Neural cell (in vitro differentiated cells): ENCODE measurements at regions not wholly inside any gene's neighbourhood (a gene's known extent, or its start where the extent isn't known, plus 50 kb on each side); places are given as distances from the start of the nearest gene placed in this dataset.

ENCODE experiments used
- H2AFZ ChIP-seq: fragments of 200-600, 300-800 bp; sonication (generic), shearing (Covaris generic); 2 replicates; pipeline ENCODE4 v1.6.0; 2014; ENCODE audit warnings: low read depth, mild to moderate bottlenecking, antibody characterized with exemption, low read length, moderate library complexity
- H3F3A ChIP-seq: fragments of 200-600 bp; shearing (Covaris generic); 2 replicates; pipeline ENCODE4 v1.6.1; 2016; ENCODE audit warnings: mild to moderate bottlenecking, moderate library complexity, mixed read lengths, antibody characterized with exemption, low read length; ENCODE audit not compliant: insufficient read depth, poor library complexity, severe bottlenecking
- H3K27ac ChIP-seq: fragments of 200-600, 300-800 bp; sonication (generic), shearing (Covaris generic); 2 replicates; pipeline ENCODE4 v1.5.1; 2014; ENCODE audit warnings: mild to moderate bottlenecking, low read length, moderate library complexity
- H3K27me3 ChIP-seq: fragments of 300-800, 200-600 bp; sonication (generic), shearing (Covaris generic); 2 replicates; pipeline ENCODE4 v1.6.0; 2014; ENCODE audit warnings: mild to moderate bottlenecking, low read depth, low read length, moderate library complexity; ENCODE audit not compliant: insufficient read depth
- H3K36me3 ChIP-seq: fragments of 300-800, 200-600 bp; sonication (generic), shearing (Covaris generic); 2 replicates; pipeline ENCODE4 v1.5.1; 2014; ENCODE audit warnings: mild to moderate bottlenecking, antibody characterized with exemption, low read length, moderate library complexity; ENCODE audit not compliant: insufficient read depth
- H3K4me2 ChIP-seq: fragments of 300-800, 200-600 bp; sonication (generic), shearing (Covaris generic); 2 replicates; pipeline ENCODE4 v1.6.0; 2014; ENCODE audit warnings: mild to moderate bottlenecking, low read length
- H3K4me3 ChIP-seq: fragments of 300-800, 200-600 bp; sonication (generic), shearing (Covaris generic); 2 replicates; pipeline ENCODE4 v1.5.1; 2014; ENCODE audit warnings: mild to moderate bottlenecking, low read length, moderate library complexity
- H3K79me2 ChIP-seq: fragments of 200-600 bp; shearing (Covaris generic); replicated peaks from 2 replicates; pipeline ENCODE4 v1.6.0; 2014; ENCODE audit warnings: mild to moderate bottlenecking, low read length, moderate library complexity; ENCODE audit not compliant: insufficient read depth
- H3K9ac ChIP-seq: fragments of 300-800, 200-600 bp; sonication (generic), shearing (Covaris generic); 2 replicates; pipeline ENCODE4 v1.6.1; 2016; ENCODE audit warnings: mild to moderate bottlenecking, low read length, mixed read lengths
- H3K9me2 ChIP-seq: fragments of 200-600 bp; shearing (Covaris generic); 2 replicates; pipeline ENCODE4 v1.6.1; 2016; ENCODE audit warnings: mild to moderate bottlenecking, low read length, mixed read lengths; ENCODE audit not compliant: insufficient read depth
- H3K9me3 ChIP-seq: fragments of 200-600, 300-800 bp; sonication (generic), shearing (Covaris generic); 2 replicates; pipeline ENCODE4 v1.6.1; 2016; ENCODE audit warnings: mild to moderate bottlenecking, mixed run types, low read length, moderate library complexity, mixed read lengths
- H4K20me1 ChIP-seq: fragments of 200-600 bp; shearing (Covaris generic); 2 replicates; pipeline ENCODE4 v1.6.1; 2016; ENCODE audit warnings: mild to moderate bottlenecking, mixed run types; ENCODE audit not compliant: insufficient read depth
- EP300 ChIP-seq: fragments of 450-650 bp; conservative IDR thresholded peaks from 2 replicates; pipeline ENCODE4 v1.6.1; 2014; ENCODE audit warnings: antibody characterized with exemption, mild to moderate bottlenecking, moderate library complexity; ENCODE audit not compliant: poor library complexity, severe bottlenecking
- EZH2 ChIP-seq: fragments of 200-600, 300-800 bp; shearing (Covaris generic), sonication (generic); IDR thresholded peaks from 2 replicates; pipeline ENCODE4 v1.6.1; 2014; ENCODE audit warnings: antibody characterized with exemption, low read length, borderline replicate concordance, mild to moderate bottlenecking; ENCODE audit not compliant: insufficient read depth, poor library complexity, severe bottlenecking
- MXI1 ChIP-seq: fragments of 450-650 bp; conservative IDR thresholded peaks from 2 replicates; pipeline ENCODE4 v1.6.1; 2014; ENCODE audit warnings: antibody characterized with exemption, mild to moderate bottlenecking; ENCODE audit not compliant: poor library complexity, severe bottlenecking
- POLR2AphosphoS5 ChIP-seq: IDR thresholded peaks from 2 replicates; pipeline ENCODE4 v1.6.1; 2012
- RAD21 ChIP-seq: fragments of 450-650 bp; conservative IDR thresholded peaks from 2 replicates; pipeline ENCODE4 v1.6.1; 2014; ENCODE audit warnings: antibody characterized with exemption, mild to moderate bottlenecking, moderate library complexity
- SMC3 ChIP-seq: fragments of 450-650 bp; conservative IDR thresholded peaks from 2 replicates; pipeline ENCODE4 v1.6.1; 2014; ENCODE audit warnings: antibody characterized with exemption, mild to moderate bottlenecking, moderate library complexity; ENCODE audit not compliant: poor library complexity
- TAF1 ChIP-seq: IDR thresholded peaks from 2 replicates; pipeline ENCODE4 v1.6.1; 2012; ENCODE audit warnings: low read depth
- TF ChIP-seq, protein P1 (sequence below): IDR thresholded peaks from 2 replicates; pipeline ENCODE4 v1.6.1; 2012; ENCODE audit warnings: borderline replicate concordance
- TF ChIP-seq, protein P2 (sequence below): fragments of 450-650 bp; IDR thresholded peaks from 2 replicates; pipeline ENCODE4 v1.5.1; 2014; ENCODE audit warnings: antibody characterized with exemption, mild to moderate bottlenecking, moderate library complexity; ENCODE audit not compliant: poor library complexity, severe bottlenecking

DNA sequence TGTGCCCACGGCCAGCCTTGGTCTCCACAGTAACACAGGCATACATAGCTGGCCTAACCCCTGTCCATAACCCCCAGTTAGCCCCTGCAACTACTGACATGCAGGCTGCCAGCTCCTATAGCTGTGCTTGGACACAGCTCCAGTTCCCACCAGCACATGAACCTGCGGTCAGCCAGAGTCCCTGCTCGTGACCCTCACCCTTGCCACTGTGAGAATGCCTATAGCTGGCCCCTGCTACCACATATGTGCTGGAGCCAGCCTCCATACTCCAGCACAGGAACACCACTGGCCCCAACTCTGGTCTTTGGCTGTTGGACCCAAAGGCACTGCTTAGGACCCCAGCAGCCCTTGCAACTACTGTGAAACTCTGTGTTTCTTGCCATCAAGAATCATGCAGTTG is 930.9 kb downstream of the ADGRL3 start:
- no peaks in the 10 kb centered on the region for H3F3A ChIP-seq
- TF ChIP-seq EP300: no peak
- TF ChIP-seq, protein P1, sequence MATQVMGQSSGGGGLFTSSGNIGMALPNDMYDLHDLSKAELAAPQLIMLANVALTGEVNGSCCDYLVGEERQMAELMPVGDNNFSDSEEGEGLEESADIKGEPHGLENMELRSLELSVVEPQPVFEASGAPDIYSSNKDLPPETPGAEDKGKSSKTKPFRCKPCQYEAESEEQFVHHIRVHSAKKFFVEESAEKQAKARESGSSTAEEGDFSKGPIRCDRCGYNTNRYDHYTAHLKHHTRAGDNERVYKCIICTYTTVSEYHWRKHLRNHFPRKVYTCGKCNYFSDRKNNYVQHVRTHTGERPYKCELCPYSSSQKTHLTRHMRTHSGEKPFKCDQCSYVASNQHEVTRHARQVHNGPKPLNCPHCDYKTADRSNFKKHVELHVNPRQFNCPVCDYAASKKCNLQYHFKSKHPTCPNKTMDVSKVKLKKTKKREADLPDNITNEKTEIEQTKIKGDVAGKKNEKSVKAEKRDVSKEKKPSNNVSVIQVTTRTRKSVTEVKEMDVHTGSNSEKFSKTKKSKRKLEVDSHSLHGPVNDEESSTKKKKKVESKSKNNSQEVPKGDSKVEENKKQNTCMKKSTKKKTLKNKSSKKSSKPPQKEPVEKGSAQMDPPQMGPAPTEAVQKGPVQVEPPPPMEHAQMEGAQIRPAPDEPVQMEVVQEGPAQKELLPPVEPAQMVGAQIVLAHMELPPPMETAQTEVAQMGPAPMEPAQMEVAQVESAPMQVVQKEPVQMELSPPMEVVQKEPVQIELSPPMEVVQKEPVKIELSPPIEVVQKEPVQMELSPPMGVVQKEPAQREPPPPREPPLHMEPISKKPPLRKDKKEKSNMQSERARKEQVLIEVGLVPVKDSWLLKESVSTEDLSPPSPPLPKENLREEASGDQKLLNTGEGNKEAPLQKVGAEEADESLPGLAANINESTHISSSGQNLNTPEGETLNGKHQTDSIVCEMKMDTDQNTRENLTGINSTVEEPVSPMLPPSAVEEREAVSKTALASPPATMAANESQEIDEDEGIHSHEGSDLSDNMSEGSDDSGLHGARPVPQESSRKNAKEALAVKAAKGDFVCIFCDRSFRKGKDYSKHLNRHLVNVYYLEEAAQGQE: no peak
- no peaks in the 10 kb centered on the region for H3K9me3 ChIP-seq
- H3K9ac ChIP-seq: no peak overlapping the region
- H3K9me2 ChIP-seq: no peaks in the 10 kb centered on the region
- no peaks in the 10 kb centered on the region for H3K79me2 ChIP-seq
- no peak overlapping the region for H3K4me3 ChIP-seq
- no peaks in the 10 kb centered on the region for H4K20me1 ChIP-seq
- no peak overlapping the region for H3K4me2 ChIP-seq
- H3K36me3 ChIP-seq: no peaks in the 10 kb centered on the region
- no peak overlapping the region for H2AFZ ChIP-seq
- H3K27me3 ChIP-seq: no peaks in the 10 kb centered on the region
- H3K27ac ChIP-seq: no peak overlapping the region

DNA sequence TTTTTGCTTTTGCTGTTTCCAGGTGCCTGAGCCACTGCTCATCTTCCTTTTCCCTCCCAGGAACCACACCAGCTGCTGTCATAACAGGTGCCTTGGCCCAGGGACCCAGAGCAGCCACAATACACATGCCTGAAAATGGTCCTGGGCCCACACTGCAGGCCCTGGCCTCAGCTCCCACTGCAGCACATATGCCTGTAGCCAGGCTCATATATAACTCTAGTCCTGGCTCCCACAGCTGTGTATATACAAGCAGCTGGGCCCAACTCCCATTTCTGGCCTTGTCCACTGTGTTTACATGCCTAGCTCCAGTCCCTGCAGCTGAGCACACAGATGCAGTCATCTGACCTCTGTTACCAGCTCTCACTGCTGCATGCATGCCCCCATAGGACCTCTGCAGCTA is 930.5 kb downstream of the ADGRL3 start:
- Histone ChIP-seq H4K20me1 (no peaks in the 10 kb centered on the region), H3K9me2 (no peaks in the 10 kb centered on the region), H3K4me2 (no peak overlapping the region), H2AFZ (no peak overlapping the region), H3K79me2 (no peaks in the 10 kb centered on the region), H3K9ac (no peak overlapping the region), H3K36me3 (no peaks in the 10 kb centered on the region), H3K9me3 (no peaks in the 10 kb centered on the region), H3K4me3 (no peak overlapping the region), H3K27ac (no peak overlapping the region), H3F3A (no peaks in the 10 kb centered on the region), H3K27me3 (no peaks in the 10 kb centered on the region)
- no peak for TF ChIP-seq POLR2AphosphoS5
- TF ChIP-seq TAF1: no peak
- TF ChIP-seq SMC3: no peak
- no peak for TF ChIP-seq MXI1
- TF ChIP-seq, protein P1: no peak
- TF ChIP-seq, protein P2, sequence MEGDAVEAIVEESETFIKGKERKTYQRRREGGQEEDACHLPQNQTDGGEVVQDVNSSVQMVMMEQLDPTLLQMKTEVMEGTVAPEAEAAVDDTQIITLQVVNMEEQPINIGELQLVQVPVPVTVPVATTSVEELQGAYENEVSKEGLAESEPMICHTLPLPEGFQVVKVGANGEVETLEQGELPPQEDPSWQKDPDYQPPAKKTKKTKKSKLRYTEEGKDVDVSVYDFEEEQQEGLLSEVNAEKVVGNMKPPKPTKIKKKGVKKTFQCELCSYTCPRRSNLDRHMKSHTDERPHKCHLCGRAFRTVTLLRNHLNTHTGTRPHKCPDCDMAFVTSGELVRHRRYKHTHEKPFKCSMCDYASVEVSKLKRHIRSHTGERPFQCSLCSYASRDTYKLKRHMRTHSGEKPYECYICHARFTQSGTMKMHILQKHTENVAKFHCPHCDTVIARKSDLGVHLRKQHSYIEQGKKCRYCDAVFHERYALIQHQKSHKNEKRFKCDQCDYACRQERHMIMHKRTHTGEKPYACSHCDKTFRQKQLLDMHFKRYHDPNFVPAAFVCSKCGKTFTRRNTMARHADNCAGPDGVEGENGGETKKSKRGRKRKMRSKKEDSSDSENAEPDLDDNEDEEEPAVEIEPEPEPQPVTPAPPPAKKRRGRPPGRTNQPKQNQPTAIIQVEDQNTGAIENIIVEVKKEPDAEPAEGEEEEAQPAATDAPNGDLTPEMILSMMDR: no peak
- no peak for TF ChIP-seq EP300
- no peak for TF ChIP-seq EZH2
- no peak for TF ChIP-seq RAD21
